GM12878 (cell line): ENCODE measurements at regions not wholly inside any gene's neighbourhood (a gene's known extent, or its start where the extent isn't known, plus 50 kb on each side); places are given as distances from the start of the nearest gene placed in this dataset.
A peak's percentile ranks its signal among the peaks of the same experiment; 100 is the strongest.

ENCODE experiments used
- ATAC-seq: fragments of 200-7000 bp; cut with Tn5 transposase; 3 replicates; pipeline ENCODE4 v1.9.1; 2020; ENCODE audit warnings: mild to moderate bottlenecking, moderate library complexity
- BruUV-seq: library from RNA; stranded (reverse); fragments of 400-500 nt; replicated peaks from 2 replicates; lab custom pipeline; 2021; lab: Mats Ljungman, UMichigan
- CTCF ChIA-PET: fragments of 300-600 bp; sonication (Branson Sonifier 250); formaldehyde crosslinking; extraction: SDS; loops from one replicate; lab custom pipeline; 2021; ENCODE audit warnings: inconsistent platforms; lab: Yijun Ruan, JAX
- POLR2A ChIA-PET: fragments of 350-600 bp; formaldehyde crosslinking; extraction: SDS; loops from one replicate; lab custom pipeline; 2021; ENCODE audit warnings: inconsistent platforms; lab: Charles Lee
- RAD21 ChIA-PET: fragments of 300-600 bp; sonication (Branson Sonifier 250); formaldehyde crosslinking; loops from one replicate; lab custom pipeline; 2023; ENCODE audit warnings: antibody characterized with exemption; ENCODE audit not compliant: unreplicated experiment; lab: Charles Lee
- SMC1A ChIA-PET: fragments of 300-600 bp; sonication (Branson Sonifier 250); formaldehyde crosslinking; loops from one replicate; lab custom pipeline; 2023; ENCODE audit not compliant: unreplicated experiment, uncharacterized antibody; lab: Charles Lee
- DNase-seq: peaks from one replicate; pipeline ENCODE4 v3.0.0-alpha.2; 2011; ENCODE audit warnings: low read depth, low spot score
- FAIRE-seq: peaks from 3 replicates; lab custom pipeline; 2011; peaks lifted over from hg19 to GRCh38; lab: Jason Lieb, UNC
- H2AFZ ChIP-seq: 2 replicates; pipeline ENCODE4 v1.6.0; 2011; ENCODE audit warnings: low read depth, low read length, control low read depth; ENCODE audit not compliant: control insufficient read depth
- H3K27ac ChIP-seq: 2 replicates; pipeline ENCODE4 v1.5.1; 2011; ENCODE audit warnings: control low read depth; ENCODE audit not compliant: control insufficient read depth, insufficient read depth
- H3K27me3 ChIP-seq, 2 experiments: replicated peaks in 1 of 2; 2 replicates each; pipeline versions ENCODE4 v1.6.0 to v1.6.1; 2011; ENCODE audit warnings: low read length in 1 of 2; ENCODE audit not compliant: control insufficient read depth in 2 of 2, insufficient read depth in 2 of 2
- H3K36me3 ChIP-seq, 2 experiments: 2 replicates each; pipeline ENCODE4 v1.5.1; 2011; ENCODE audit warnings: low read length in 1 of 2; ENCODE audit not compliant: control insufficient read depth in 2 of 2, insufficient read depth in 2 of 2
- H3K4me1 ChIP-seq: 2 replicates; pipeline ENCODE4 v1.6.1; 2011; ENCODE audit warnings: mild to moderate bottlenecking, low read length, moderate library complexity, mixed read lengths; ENCODE audit not compliant: control insufficient read depth, insufficient read depth
- H3K4me2 ChIP-seq: 2 replicates; pipeline ENCODE4 v1.6.0; 2011; ENCODE audit warnings: control low read depth; ENCODE audit not compliant: control insufficient read depth, insufficient read depth
- H3K4me3 ChIP-seq: fragments of 200-600 bp; sonication (generic); 2 replicates; pipeline ENCODE4 v1.5.1; 2016
- H3K79me2 ChIP-seq: 2 replicates; pipeline ENCODE4 v1.6.0; 2011; ENCODE audit warnings: low read length; ENCODE audit not compliant: control insufficient read depth, insufficient read depth
- H3K9ac ChIP-seq: 2 replicates; pipeline ENCODE4 v1.8.0; 2011; ENCODE audit warnings: low read length, control low read depth, mixed read lengths; ENCODE audit not compliant: control insufficient read depth, insufficient read depth
- H3K9me3 ChIP-seq: replicated peaks from 3 replicates; pipeline ENCODE4 v1.5.1; 2011; ENCODE audit warnings: mild to moderate bottlenecking, low read length; ENCODE audit not compliant: control insufficient read depth, insufficient read depth
- H4K20me1 ChIP-seq: 2 replicates; pipeline ENCODE4 v1.6.0; 2011; ENCODE audit not compliant: control insufficient read depth, insufficient read depth
- CBX5 ChIP-seq: sonication (generic); IDR thresholded peaks from 2 replicates; pipeline ENCODE4 v1.6.1; 2016; ENCODE audit warnings: low read depth, moderate library complexity, mild to moderate bottlenecking, inconsistent platforms
- DPF2 ChIP-seq: fragments of 450-650 bp; IDR thresholded peaks from 2 replicates; pipeline ENCODE4 v1.6.1; 2017; ENCODE audit warnings: mild to moderate bottlenecking
- FOXK2 ChIP-seq: fragments of 450-650 bp; IDR thresholded peaks from 2 replicates; pipeline ENCODE4 v1.6.1; 2017; ENCODE audit warnings: mild to moderate bottlenecking, moderate library complexity
- FOXM1 ChIP-seq: IDR thresholded peaks from 2 replicates; pipeline ENCODE4 v1.6.1; 2012; ENCODE audit warnings: low read depth, mild to moderate bottlenecking, inconsistent platforms, low read length, moderate library complexity
- KLF5 ChIP-seq: fragments of 450-650 bp; IDR thresholded peaks from 2 replicates; pipeline ENCODE4 v1.6.1; 2014; ENCODE audit warnings: mild to moderate bottlenecking; ENCODE audit not compliant: partially characterized antibody
- MTA3 ChIP-seq: IDR thresholded peaks from 2 replicates; pipeline ENCODE4 v1.6.1; 2012; ENCODE audit warnings: low read length, inconsistent platforms, borderline replicate concordance
- MYB ChIP-seq: fragments of 150-350 bp; IDR thresholded peaks from 2 replicates; pipeline ENCODE4 v1.6.1; 2014; ENCODE audit warnings: mild to moderate bottlenecking, low read depth, low read length, borderline replicate concordance
- SUPT20H ChIP-seq: IDR thresholded peaks from 2 replicates; pipeline ENCODE4 v1.6.1; 2011; ENCODE audit warnings: low read depth, mild to moderate bottlenecking, low read length, moderate library complexity, borderline replicate concordance; ENCODE audit not compliant: control insufficient read depth
- TCF3 ChIP-seq: IDR thresholded peaks from 2 replicates; pipeline ENCODE4 v1.6.1; 2012; ENCODE audit warnings: low read depth, mild to moderate bottlenecking, low read length, borderline replicate concordance; ENCODE audit not compliant: insufficient read depth
- ZNF207 ChIP-seq: fragments of 450-650 bp; IDR thresholded peaks from 2 replicates; pipeline ENCODE4 v1.6.1; 2014; ENCODE audit warnings: antibody characterized with exemption, mild to moderate bottlenecking, borderline replicate concordance
- in situ Hi-C: fragments of 300-500 bp; cut with MboI; formaldehyde crosslinking; loops from 9 replicates; pipeline ENCODE4 v1.14.3; 2018; ENCODE audit warnings: mixed read lengths
- intact Hi-C: fragments of 100-400 bp; cut with micrococcal nuclease; formaldehyde crosslinking; loops from one replicate; pipeline ENCODE4 v1.14.2; 2022; ENCODE audit not compliant: unreplicated experiment
- TF ChIP-seq, protein P1 (sequence below): fragments of 450-650 bp; IDR thresholded peaks from 2 replicates; pipeline ENCODE4 v1.6.1; 2017; ENCODE audit warnings: low read depth, mild to moderate bottlenecking, moderate library complexity

DNA sequence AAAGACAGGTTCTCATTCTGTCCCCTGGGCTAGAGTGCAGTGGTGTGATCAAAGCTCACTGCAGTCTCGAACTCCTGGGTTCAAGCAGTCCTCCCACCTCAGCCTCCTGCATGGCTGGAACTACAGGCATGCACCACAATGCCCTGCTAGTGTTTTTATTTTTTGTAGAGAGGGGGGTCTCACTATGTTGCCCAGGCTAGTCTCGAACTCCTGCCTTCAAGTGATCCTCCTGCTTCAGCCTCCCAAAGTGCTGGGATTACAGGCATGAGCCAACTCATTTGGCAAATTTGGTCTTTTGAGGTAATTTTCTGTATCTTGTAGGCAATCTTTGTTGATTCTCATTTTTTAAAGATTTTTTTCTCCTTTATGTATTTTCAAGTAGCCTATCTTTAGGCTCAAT lies 205.7 kb downstream of the ZIC5 start (continued):
- TF ChIP-seq KLF5 (no peak), TCF3 (no peak), FOXK2 (no peak), DPF2 (no peak), ZNF207 (no peak), MYB (no peak)
- TF ChIP-seq, all 136 proteins: peak for 0

DNA sequence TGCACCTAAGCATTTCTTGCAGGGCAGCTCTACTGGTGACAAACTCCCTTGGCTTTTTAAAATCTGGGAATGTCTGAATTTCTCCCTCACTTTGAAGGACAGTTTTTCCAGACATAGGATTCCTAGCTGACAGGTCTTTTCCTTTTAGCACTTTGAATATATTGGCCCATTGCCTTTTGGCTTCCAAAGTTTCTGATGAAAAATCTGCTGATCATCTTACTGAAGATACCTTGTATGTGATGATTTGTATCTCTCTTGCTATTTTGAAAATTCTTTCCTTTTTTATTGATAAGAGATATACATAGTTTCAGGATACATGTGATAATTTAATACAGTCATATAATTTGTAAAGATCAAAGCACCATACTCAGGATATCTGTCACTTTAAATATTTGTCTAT lies 211.1 kb downstream of the ZIC5 start:
- H4K20me1 ChIP-seq = no peaks in the 10 kb centered on the region
- no peak for FAIRE-seq
- intact Hi-C loops = no loop called here
- TF ChIP-seq SUPT20H = no peak
- TF ChIP-seq CBX5 = peak; percentile 87
- TF ChIP-seq MTA3 = no peak
- no peak for TF ChIP-seq FOXM1
- TF ChIP-seq, protein P1, sequence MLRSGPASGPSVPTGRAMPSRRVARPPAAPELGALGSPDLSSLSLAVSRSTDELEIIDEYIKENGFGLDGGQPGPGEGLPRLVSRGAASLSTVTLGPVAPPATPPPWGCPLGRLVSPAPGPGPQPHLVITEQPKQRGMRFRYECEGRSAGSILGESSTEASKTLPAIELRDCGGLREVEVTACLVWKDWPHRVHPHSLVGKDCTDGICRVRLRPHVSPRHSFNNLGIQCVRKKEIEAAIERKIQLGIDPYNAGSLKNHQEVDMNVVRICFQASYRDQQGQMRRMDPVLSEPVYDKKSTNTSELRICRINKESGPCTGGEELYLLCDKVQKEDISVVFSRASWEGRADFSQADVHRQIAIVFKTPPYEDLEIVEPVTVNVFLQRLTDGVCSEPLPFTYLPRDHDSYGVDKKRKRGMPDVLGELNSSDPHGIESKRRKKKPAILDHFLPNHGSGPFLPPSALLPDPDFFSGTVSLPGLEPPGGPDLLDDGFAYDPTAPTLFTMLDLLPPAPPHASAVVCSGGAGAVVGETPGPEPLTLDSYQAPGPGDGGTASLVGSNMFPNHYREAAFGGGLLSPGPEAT = no peak
- TF ChIP-seq TCF3 = no peak
- H3K9ac ChIP-seq = no peak overlapping the region
- POLR2A ChIA-PET = no interaction called here
- DNase-seq = no peak
- no TSS peak for BruUV-seq
- CTCF ChIA-PET = no interaction called here
- in situ Hi-C loops = no loop called here
- H3K9me3 ChIP-seq = no peaks in the 10 kb centered on the region; the same call in 1 of the 3 replicates
- H3K4me3 ChIP-seq = no peak overlapping the region
- no peak overlapping the region for H3K4me2 ChIP-seq
- H2AFZ ChIP-seq = no peak overlapping the region
- no peaks in the 10 kb centered on the region for H3K79me2 ChIP-seq
- H3K27me3 ChIP-seq = no peaks in the 10 kb centered on the region
- no peaks in the 10 kb centered on the region for H3K36me3 ChIP-seq
- H3K27ac ChIP-seq = no peak overlapping the region
- SMC1A ChIA-PET = no interaction called here
- no peaks in the 10 kb centered on the region for H3K4me1 ChIP-seq
- RAD21 ChIA-PET = no interaction called here
- ATAC-seq = no peak
